SK-N-MC (cell line): ENCODE measurements at regions not wholly inside any gene's neighbourhood (a gene's known extent, or its start where the extent isn't known, plus 50 kb on each side); places are given as distances from the start of the nearest gene placed in this dataset.

Experiments used
- DNase-seq: peaks from one replicate; pipeline ENCODE4 v3.0.0-alpha.2; 2011; ENCODE audit warnings: low read depth, low spot score
- H3K27ac ChIP-seq: fragments of 200-600 bp; sonication (generic); 2 replicates; pipeline ENCODE4 v1.5.1; 2016; ENCODE audit warnings: mixed run types
- H3K36me3 ChIP-seq: fragments of 200-600 bp; sonication (generic); 2 replicates; pipeline ENCODE4 v1.6.1; 2017; ENCODE audit warnings: antibody characterized with exemption, low read length, mixed read lengths; ENCODE audit not compliant: insufficient read depth
- H3K4me3 ChIP-seq: fragments of 200-600 bp; sonication (generic); 2 replicates; pipeline ENCODE4 v1.5.1; 2016
- H3K9ac ChIP-seq: fragments of 200-600 bp; sonication (generic); 2 replicates; pipeline ENCODE4 v1.8.0; 2017; ENCODE audit warnings: mixed run types, mixed read lengths; ENCODE audit not compliant: insufficient read length
- H3K9me3 ChIP-seq: fragments of 200-600 bp; sonication (generic); 2 replicates; pipeline ENCODE4 v1.6.1; 2017; ENCODE audit warnings: low read depth, mild to moderate bottlenecking, antibody characterized with exemption, low read length, moderate library complexity, mixed read lengths
- EZH2 ChIP-seq: fragments of 200-600 bp; sonication (generic); IDR thresholded peaks from one replicate; pipeline ENCODE4 v1.6.1; 2017; ENCODE audit warnings: antibody characterized with exemption
- FOXP2 ChIP-seq: optimal IDR thresholded peaks from 2 replicates; pipeline ENCODE3; 2011; ENCODE audit warnings: mild to moderate bottlenecking, moderate library complexity; ENCODE audit not compliant: insufficient read depth; ENCODE audit errors: extremely low read length, control extremely low read depth
- POLR2AphosphoS5 ChIP-seq: IDR thresholded peaks from 2 replicates; pipeline ENCODE4 v1.6.1; 2012; ENCODE audit warnings: mild to moderate bottlenecking, low read depth, low read length, borderline replicate concordance

DNA sequence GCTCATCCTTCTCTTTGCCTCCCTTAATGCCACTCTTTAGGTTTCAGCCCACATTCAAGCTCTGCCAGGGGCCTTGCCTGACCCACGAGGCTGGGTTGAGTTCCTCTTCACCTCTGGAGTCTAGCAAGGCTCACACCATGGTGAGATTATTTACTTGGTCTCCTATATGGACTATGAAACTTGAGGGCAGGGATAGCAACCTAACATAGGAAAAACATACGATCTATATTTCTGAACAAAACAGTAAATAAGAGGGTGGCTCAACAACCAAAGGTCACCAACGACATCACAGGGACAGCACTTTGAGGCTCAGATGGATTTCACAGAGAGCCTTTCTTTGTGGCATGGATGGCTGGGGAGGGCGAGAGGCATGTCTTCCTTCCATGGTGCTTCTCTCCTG is 197.0 kb downstream of the MAF start:
- TF ChIP-seq FOXP2 (no peak), EZH2 (no peak), POLR2AphosphoS5 (no peak)
- Histone ChIP-seq H3K36me3 (no peaks in the 10 kb centered on the region), H3K27ac (no peak overlapping the region), H3K9ac (no peak overlapping the region), H3K9me3 (no peaks in the 10 kb centered on the region), H3K4me3 (no peak overlapping the region)
- no peak for DNase-seq

DNA sequence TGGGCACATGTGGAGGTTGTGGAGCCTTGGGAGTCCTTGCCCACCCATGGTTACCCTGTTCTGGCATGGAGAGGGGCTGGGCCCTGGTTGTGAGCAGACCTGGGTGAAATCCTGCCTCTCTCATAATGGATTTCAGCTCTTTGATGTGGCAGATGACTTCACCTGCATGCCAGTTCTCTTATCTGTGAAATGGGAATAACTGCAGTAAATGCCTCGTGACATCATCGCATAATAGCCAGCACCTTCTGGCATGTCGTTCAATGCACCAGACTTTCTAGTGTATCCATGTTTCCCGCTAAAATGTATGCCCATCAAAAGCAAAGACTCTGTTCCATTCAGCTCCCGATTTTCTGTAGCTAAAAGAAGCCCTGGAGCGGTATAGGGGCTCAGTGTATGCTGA is 197.6 kb downstream of the MAF start:
- TF ChIP-seq FOXP2 (no peak), POLR2AphosphoS5 (no peak), EZH2 (no peak)
- H3K27ac ChIP-seq, result no peak overlapping the region
- no peaks in the 10 kb centered on the region for H3K9me3 ChIP-seq
- no peak overlapping the region for H3K4me3 ChIP-seq
- no peaks in the 10 kb centered on the region for H3K36me3 ChIP-seq
- H3K9ac ChIP-seq, result no peak overlapping the region
- DNase-seq, result no peak

DNA sequence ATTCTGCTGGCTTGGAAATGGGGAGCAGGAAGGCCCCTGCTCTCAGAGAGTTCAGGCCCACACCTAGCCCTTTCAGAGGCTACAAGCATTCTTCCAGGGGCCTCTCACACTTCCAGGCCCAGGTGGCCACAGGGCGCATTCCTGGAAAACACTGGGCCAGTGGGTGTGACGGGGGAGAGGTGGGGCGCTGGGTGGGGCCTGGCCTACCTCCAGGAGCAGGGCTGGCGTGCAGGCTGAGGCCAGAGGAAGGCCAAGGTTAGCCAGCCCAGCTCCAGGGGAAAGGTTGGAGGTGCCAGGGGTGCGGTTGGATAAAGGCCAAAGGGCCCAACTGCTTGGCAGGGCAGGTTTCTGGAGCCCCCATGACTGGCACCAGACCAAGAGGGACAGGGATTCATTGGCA is 198.2 kb downstream of the MAF start:
- no peak for DNase-seq
- H3K27ac ChIP-seq, result no peak overlapping the region
- H3K9ac ChIP-seq, result no peak overlapping the region
- H3K36me3 ChIP-seq, result no peaks in the 10 kb centered on the region
- no peak for TF ChIP-seq EZH2
- no peak for TF ChIP-seq POLR2AphosphoS5
- TF ChIP-seq FOXP2, result no peak
- no peak overlapping the region for H3K4me3 ChIP-seq
- no peaks in the 10 kb centered on the region for H3K9me3 ChIP-seq

DNA sequence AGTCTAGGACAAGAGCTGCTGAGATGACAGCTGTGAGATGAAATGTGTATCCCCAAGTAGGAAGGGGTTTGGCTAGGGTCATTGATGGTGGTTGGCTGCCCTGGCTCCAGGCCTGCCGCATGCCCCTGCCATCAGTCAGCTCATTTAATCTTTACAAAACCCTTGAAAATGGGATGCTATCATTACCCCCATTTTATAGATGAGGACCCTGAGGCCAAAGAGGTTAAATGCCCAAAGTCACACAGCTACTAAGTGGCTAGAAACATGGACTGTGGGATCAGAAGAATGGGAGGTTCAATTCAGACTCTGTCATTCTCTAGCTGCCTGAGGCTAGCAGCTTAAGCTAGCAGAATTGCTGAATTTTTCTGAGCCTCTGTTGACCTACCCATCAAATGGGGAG is 198.8 kb downstream of the MAF start:
- H3K36me3 ChIP-seq, result no peaks in the 10 kb centered on the region
- no peak for DNase-seq
- no peak overlapping the region for H3K4me3 ChIP-seq
- TF ChIP-seq EZH2 (no peak), FOXP2 (no peak), POLR2AphosphoS5 (no peak)
- no peaks in the 10 kb centered on the region for H3K9me3 ChIP-seq
- H3K9ac ChIP-seq, result no peak overlapping the region
- H3K27ac ChIP-seq, result no peak overlapping the region

DNA sequence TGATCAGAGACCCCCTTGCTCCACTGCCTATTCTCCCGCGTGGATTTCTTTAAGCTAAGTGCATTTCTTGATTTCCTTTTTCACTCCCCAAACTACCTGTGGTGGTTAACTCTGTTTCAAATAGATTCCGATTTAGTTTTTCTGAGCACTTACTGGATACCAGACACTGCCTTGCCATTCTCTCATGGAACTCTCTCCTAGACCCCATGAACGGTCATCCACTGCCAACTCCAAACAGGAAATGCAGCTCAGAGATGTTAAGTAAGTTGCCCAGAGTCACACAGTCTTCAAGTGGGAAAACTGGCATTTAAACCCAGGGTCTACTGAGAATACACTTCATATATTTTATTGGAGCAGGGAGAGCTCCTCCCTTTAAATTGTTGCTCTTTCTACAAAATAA is 199.4 kb downstream of the MAF start:
- Histone ChIP-seq H3K27ac (no peak overlapping the region), H3K4me3 (no peak overlapping the region), H3K36me3 (no peaks in the 10 kb centered on the region), H3K9ac (no peak overlapping the region), H3K9me3 (no peaks in the 10 kb centered on the region)
- DNase-seq, result no peak
- TF ChIP-seq EZH2 (no peak), POLR2AphosphoS5 (no peak), FOXP2 (no peak)

DNA sequence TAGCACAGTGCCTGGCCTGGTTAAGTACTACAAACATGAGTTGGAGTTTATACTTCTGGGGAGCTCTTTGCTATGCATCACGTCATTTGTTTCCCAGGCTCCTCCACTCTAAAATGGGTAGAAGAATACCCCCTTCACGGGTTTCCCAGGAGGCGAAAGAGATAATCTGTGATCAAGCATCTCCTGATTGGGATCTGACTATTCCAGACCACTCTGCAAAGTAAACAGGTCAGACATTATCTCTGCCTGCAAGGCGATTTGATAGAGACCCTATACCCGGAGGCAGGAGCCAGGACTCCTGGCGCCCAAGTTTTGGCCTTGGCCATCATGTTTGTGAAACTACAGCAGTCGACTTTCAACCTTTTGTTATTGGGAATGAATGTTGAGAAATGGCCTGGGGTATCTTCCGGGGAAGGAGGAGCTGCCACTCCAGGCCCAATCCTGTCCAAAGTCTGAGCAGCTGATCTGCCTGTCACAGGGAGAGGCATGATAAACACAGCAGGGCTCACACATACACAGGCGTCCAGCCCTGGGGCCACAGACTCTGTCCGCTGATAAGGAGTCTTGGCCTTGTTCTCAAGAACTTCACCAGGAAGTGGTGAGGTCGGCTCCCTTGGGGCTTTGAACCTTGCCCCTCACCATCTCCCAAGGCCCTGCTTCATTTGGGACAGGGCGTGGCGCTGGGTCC is 199.9 kb downstream of the MAF start:
- no peak overlapping the region for H3K4me3 ChIP-seq
- no peak overlapping the region for H3K9ac ChIP-seq
- H3K27ac ChIP-seq, result no peak overlapping the region
- TF ChIP-seq EZH2 (no peak), FOXP2 (no peak), POLR2AphosphoS5 (no peak)
- DNase-seq, result no peak
- no peaks in the 10 kb centered on the region for H3K9me3 ChIP-seq
- no peaks in the 10 kb centered on the region for H3K36me3 ChIP-seq

DNA sequence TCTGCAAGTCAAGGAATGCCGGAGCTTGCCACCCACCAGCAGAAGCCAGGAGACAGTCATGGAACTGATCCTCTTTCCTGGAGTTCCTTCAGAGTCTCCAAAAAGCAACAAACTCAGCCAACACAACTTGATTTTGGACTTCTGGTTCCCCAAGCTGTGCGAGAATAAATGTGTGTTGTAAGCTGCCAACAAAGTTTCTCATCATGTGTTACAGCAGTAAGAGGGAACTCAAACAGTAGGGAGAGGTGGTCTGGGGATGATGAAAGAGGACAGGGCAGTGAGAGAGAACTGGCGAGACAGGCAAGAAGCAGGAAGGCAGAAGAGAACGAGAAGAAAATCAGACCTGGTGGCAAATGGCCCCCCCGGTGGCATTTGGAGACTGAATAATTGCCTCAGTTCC is 204.9 kb downstream of the MAF start:
- no peaks in the 10 kb centered on the region for H3K9me3 ChIP-seq

DNA sequence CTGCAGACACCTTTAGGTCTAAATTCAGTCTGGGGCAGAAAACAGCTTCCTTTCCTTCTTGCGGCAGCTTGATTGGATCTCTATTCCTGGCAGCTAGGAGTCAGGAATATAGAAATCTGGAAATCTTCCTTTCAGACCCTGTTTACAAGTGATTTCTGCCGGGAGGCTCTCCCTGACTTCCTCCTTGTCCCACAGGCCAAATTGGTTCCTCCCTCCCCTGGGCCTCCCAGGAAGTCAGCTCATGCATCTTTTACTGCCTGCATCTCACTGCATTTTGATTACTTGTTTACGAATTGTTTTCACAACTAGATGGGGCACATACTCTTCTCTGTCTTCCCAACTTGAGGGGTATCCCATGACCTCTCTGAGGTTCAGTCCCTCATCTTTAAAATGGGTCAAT is 206.3 kb downstream of the MAF start:
- Histone ChIP-seq H3K4me3 (no peak overlapping the region), H3K36me3 (no peaks in the 10 kb centered on the region), H3K27ac (no peak overlapping the region), H3K9me3 (no peaks in the 10 kb centered on the region), H3K9ac (no peak overlapping the region)
- no peak for TF ChIP-seq FOXP2
- TF ChIP-seq EZH2, result no peak
- no peak for TF ChIP-seq POLR2AphosphoS5
- DNase-seq, result no peak

More for the DNA sequence above, 204.9 kb downstream of the MAF start:
- no peak for DNase-seq
- no peaks in the 10 kb centered on the region for H3K36me3 ChIP-seq
- H3K27ac ChIP-seq, result no peak overlapping the region
- H3K9ac ChIP-seq, result no peak overlapping the region
- TF ChIP-seq POLR2AphosphoS5, result no peak
- no peak for TF ChIP-seq EZH2
- TF ChIP-seq FOXP2, result no peak
- H3K4me3 ChIP-seq, result no peak overlapping the region

DNA sequence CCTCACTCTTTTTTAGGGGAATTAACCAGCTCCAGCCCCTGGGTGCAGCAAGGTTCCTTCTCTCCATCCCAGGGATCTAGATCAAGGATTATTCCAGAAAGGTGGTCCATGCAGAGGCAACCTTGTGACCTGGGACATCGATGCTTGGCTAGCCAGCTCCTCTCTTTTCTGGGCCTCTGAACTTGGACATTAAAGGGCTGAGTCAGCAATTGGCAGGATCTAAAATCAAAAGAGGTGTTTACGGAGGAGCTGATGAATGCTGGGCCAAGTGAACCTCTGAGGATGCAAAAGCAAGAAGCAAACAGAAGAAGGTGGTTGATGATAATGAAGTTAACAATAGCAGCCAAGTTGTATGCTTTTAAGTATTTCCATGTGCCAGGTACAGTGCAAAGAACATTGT is 207.0 kb downstream of the MAF start:
- Histone ChIP-seq H3K36me3 (no peaks in the 10 kb centered on the region), H3K27ac (no peak overlapping the region), H3K9ac (no peak overlapping the region), H3K4me3 (no peak overlapping the region), H3K9me3 (no peaks in the 10 kb centered on the region)
- TF ChIP-seq FOXP2 (no peak), POLR2AphosphoS5 (no peak), EZH2 (no peak)
- DNase-seq, result no peak

DNA sequence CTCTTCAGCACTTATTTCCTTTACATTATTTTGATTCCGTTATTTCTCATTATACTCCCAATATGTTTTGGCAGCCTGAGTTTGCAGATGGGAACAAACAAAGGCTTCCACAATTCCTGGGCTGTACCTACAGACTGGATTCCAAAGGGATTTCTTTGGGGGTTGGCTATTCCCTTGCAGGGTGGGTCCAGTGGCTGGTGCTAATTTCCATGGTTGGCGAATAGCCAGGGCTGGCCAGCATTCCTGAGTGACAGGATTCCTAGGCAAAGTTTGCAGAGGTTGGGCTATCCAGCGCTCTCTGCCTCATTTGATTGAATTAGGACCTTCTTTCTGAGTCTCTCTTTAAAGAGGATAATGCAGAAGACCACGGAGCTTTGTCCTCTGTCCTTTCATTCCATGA is 207.4 kb downstream of the MAF start:
- no peak for TF ChIP-seq EZH2
- DNase-seq, result no peak
- Histone ChIP-seq H3K27ac (no peak overlapping the region), H3K9ac (no peak overlapping the region), H3K36me3 (no peaks in the 10 kb centered on the region), H3K9me3 (no peaks in the 10 kb centered on the region), H3K4me3 (no peak overlapping the region)
